Inflammatory macrophage (primary cell): ENCODE measurements at regions not wholly inside any gene's neighbourhood (a gene's known extent, or its start where the extent isn't known, plus 50 kb on each side); places are given as distances from the start of the nearest gene placed in this dataset.

Experiments
- DNase-seq, 2 donors: peaks; one replicate each; pipeline ENCODE4 v3.0.0-alpha.2; 2020 to 2022

DNA sequence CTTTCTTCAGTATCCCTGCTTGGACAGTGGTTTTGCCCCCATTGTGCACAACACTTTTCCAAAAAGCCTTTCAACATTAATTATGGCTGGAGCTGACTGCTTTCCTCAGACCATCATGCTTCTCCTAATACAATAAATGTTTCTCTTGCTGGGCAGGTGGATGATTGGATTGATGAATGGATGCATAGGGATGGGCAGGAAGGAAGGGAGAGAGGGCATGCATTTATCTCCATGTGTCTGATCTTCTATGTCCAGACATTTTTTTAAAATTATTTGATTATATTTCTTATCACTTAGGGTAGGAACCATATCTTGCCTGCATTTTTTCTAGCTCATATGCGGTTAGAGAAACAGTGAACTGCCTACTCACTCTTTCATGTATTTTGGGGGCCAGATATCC lies 218.5 kb downstream of the PRL start:
- DNase-seq = no peak

DNA sequence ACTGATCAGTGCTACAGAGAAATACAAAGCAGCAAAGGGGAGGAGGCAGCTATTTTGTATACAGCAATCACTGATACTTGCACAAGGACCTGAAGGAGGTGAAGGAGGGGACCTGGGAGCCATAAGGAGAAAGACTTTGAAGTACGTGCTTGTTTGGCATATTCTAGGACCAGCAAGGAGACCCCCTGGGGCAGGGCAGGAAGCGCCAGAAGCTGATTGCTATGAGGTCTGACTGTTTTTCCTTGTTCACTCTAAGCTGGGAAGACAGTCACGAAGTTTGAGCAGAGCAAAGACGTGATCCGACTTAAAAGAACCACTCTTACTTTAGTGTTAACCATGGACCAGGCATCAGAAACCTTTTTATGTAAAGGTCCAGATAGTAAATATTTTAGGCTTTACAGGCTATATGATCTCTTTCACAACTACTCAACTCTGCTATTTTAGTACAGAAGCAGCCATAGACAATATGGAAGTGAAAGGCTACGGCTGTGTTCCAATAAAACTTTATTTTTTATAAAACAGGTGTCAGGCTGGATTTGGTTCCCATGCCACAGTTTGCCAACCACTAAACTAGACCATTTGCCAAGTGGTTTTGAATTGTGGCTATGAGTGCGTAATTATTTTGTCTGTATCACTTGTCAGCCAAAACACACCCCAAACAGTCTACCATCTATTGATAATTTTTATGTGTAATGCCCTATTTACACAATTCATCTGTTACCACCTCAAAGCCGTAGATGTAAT lies 217.9 kb downstream of the PRL start:
- DNase-seq = no peak

DNA sequence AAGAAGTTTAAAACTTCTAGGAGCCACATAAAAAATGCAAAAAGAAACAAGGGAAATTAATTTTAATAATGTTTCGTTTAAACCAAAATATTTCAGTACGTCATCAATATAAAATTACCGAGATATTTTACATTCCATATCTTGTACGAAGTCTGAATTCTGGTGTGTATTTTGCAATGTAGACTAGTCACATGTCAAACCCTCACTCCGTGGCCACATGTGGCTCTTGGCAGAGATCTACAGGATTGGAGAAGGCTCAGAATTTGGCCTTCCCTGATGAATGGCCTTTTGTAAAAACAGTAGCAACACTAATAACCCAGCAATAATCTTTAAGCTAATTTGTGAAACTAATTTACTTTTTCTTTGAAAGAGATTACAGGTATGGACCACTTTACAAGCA lies 217.1 kb downstream of the PRL start:
- no peak for DNase-seq

DNA sequence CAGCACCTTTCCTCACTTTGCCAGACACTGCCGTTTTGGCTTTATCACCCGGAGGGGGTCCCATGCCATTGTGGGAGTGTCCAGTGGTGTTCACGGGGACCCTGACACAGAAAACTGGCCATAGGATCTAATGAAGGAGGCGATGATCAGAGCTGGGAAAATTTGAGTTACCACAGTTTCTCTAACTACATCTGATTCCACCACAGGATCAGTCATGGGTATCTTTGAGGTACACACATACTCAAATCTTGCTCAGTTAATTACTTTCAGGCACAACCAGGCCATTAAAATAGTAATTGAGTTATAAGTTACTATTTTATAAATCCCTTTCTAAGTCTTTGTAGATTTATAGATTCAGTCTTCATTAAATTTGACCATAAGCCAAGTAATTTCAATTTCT lies 215.1 kb downstream of the PRL start:
- no peak for DNase-seq

DNA sequence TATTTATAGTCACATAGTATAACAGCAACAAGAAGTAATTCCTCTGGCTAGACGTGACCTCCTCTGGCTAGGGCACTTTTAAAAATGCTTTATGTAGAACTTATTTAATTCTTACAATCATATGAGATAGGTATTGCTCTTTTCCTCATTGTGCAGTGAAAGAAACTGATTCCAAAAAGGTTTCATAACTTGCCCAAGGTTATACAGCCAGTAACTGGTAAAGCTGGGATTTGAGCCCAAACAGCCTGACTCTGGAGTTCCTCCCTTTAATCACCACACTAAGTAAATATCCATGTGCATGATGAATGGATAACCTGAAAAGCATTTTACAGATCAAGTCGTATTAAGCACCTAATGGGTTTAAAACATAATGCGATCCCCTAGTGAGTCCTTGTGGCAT lies 214.6 kb downstream of the PRL start:
- DNase-seq = no peak

DNA sequence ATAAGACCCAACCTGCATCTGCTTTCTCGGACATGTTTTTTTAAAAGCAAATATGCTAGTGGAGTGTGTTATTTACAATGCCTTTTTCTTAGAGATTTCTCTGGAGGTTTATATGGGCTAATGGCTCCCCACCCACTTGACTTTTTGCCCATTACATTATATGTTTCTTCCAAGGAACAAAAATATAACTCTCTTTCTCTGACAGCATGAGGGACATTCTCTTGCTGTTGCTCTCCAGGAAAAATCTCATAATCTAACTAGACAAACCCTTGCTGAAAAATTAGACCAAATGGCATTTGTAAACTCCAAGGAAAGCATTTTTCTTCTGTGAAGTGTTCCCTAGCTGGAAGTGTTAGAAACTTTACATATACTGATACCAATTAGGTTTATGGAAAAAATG lies 213.7 kb downstream of the PRL start:
- no peak for DNase-seq

DNA sequence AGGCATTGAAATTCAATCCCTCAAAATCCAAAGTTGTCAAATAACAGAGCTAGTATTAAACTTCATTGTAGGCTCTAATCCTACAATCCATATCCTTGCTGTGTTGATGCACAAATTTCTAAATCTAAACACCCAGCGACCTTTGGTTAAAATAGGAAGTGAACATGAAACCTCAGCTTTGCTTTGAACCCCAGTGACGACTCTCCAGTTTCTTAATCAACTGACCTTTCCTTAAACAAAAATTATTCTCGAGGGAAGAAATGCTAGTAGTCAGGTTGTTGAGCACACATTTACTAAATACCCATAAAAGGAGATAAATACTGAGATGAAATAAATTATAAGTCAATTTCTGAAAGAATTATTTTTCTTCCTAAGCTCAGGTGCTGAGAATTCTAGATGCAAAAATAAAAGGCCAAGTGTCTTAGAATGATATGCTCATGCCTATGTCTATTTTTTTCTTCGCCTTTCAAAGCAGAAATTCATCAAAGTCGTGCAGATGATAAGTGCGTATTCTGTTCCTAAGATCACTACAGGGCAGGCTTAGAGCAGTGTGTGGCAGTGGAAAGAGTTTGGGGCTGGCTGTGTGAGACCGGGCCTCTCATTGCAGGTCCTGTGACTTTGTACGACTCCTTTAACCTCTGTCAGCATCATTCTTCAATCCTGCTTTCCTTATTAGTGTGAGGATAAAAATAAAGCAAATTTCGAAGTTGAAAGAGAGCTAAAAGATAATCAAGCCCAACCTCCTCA lies 208.7 kb downstream of the PRL start:
- peak; percentile 27 to 48 for DNase-seq

DNA sequence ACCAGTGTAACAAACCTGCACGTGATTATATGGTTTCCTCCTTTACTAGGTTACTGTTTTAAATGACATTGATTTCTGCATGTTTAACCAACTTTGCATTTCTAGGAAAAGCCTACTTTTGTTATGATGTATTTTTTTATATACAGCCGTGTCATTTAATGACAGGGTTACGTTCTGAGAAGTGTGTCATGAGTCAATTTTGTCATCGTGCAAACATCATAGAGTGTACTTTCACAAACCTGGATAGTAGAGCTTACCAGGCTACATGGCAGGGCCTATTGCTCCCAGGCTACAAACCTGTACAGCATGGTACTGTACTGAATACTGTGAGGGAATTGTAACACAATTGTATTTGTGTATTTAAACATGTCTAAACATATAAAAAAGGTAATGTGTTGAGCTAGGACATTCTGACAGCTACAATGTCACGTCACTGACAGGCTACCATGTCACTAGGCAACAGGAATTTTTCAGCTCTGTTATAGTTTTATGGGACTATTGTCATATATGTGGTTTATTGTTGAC lies 205.3 kb downstream of the PRL start:
- DNase-seq = no peak

DNA sequence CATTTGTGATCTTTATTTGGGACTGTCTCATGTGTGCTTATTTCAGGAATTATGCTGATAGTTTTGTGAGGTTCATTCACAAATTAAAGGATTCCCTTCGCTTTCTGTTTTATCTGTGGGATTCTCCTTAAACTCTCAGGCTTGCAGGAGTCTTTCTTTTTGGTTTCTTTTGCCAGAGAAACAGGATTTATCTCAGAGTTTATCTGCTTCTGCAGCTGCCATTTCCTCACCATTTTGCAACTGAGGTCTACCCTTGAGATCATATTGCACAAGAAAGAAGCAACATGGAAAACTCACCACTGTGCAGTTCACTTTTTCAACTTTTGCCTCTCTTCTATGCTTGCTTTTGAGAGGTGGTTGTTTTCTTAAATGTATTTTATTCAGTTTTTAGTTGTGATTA lies 201.0 kb downstream of the PRL start:
- DNase-seq = peak; percentile 38 to 59

DNA sequence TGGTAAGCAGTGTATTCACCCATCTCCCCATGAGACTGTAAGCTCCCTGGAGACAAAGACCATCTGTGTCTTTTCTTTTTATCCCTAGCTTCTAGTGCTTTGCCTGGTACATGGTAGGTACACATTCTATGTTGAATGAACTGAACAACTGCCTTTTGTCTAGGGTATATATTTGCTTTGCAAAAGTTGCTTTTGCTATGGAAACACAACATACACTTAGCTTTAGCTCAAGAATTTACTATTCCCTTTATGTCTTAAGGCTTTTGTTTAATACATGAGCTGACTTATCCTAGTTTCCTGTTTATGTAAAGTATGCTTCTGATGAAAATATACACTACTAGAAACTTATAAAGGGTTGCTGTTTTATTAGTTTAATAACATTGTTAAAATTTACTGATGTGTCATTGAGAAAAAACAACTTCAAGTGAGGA lies 198.2 kb downstream of the PRL start:
- DNase-seq = no peak

DNA sequence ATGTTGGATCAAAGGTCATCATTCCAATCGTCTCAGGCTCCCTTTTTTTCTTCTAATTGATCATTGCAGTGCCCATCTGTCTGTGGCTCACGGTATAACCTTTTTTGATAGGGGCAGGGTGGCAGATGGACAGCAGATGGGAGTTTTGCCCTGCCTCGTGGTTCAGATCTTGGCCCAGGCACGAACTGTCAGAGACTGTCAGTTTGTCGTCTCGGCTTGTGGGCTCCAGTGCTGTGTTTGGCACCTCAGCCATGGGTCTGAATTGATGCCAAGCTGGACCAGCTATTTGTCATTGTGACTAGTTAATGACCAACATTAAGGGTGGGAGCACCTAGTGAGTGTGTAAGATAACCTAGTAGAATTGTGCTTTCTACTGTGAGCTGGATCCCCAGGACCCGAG lies 197.6 kb downstream of the PRL start:
- no peak for DNase-seq

DNA sequence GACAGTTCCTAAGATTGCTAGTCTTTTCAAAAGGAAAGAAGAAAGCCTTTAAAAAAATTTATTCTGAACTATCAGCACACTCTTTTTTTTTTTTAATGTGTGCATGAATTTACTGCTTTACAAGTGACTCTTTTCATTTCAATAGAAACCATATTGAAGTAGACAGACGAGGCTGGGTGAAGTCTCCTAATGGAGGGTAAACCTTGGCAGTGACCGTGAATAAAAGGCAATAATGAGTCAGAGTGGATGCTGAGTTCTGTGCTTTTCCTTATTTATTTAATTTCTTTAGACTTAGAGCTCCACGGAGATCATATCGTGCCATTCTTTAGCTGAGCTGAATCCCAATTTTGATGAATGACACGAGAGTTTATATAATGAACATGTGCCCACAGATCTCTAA lies 196.9 kb downstream of the PRL start:
- DNase-seq = no peak

DNA sequence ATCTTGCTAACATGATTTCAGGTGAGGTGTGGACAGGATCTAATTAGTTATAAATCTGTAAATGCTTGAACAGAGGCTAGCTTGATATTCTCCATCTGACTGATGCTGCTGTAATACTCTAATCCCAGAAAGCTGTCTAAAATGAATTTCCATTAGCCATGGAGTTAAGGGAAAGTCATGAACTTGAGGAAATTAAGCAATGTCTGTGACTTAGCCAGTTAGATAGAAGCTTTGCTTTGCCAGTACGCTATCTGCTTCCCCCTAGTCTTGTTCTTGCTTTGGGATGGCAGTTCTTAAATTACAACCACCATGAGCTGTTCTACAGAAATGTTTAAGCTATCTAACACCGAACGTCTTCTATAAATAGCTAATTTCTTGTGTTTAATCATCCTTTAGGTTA lies 195.7 kb downstream of the PRL start:
- DNase-seq = peak in 1 of 2 donors; percentile 12

DNA sequence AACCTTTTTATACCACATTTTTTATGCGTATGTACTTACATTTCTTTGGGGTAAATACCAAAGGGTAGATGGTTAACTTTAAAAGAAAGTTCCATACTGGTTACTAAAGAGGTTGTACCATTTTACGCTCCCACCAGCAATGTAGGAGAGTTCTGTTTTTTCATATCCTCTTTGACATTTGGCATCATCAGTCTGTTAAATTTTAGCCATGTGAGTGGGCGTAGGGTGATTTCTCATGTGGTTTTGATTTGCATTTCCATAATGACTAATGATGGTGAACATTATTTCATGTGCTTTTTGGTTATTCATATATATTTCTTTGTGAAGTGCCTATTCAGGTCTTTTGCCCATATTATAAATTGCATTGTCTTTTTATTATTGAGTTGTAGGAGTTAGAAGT lies 194.2 kb downstream of the PRL start:
- DNase-seq = peak; percentile 88 to 90

DNA sequence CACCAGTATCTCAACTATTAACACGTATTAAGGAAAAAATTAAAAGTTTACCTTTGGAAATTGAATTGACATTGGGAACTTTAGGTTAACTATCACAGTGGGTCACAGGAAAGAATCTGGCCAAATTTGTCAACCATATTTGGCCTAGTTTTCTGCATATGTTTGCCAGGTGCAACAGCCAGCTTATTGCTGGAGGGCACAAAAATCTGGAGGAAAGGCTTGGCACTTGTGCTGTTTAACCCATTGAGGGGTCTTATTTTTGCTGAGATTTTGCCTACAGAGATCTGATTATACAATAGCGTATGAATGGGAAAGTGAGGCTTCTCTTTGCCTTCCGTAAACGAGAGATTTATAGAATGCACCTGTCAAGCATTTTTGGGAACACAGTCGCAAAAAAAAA lies 190.4 kb downstream of the PRL start:
- DNase-seq = no peak

DNA sequence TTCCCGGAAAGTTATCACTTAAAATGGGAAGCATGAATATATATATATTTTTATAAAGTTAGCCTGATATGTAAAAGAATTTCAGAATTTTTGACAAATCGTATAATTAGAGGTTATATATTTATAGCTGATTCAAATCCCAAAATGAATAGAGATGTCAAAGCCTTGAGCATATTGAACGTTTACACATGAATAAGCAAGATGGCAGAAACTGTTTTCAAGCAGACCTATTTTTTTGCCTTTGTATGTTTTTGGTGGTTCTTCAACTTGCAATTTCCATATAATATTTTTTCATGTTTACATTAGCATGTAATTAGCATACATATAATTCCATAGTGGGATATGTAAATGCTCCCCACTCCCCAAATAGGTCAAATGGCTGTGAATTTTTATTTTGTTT lies 189.9 kb downstream of the PRL start:
- no peak for DNase-seq

DNA sequence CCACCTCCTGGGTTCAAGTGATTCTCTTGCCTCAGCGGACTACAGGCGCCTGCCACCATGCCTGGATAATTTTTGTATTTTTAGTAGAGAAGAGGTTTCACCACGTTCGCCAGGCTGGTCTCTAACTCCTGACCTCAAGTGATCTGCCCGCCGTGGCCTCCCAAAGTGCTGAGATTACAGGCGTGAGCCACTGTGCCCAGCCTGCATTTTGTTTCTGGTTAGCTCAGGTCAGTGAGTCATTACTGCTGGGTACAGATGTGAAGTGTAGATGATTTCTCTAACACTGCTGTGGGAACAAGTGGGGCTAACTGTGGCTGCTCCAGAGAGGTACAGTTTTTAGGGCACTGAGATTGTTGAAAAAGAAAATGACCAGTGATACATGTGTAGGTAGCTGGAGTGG lies 188.6 kb downstream of the PRL start:
- no peak for DNase-seq

DNA sequence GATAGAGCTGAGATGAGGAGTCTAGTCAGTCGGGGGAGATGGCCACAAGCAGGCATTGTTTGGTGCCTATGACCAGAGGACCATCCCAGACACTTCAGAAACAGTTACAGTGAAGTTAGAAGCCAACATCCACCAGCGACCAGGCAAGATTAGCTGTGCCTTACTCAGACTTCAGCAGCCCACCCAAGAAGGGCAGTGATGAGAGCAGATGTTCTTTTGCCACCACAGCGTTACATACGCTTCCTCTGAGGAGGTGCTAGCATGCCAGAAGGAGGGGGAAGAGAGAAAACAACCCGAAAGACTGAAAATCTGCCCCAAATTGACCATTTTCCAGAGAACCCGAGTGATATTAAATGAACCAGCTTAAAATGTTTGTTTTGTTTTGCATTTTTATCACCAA lies 186.8 kb downstream of the PRL start:
- no peak for DNase-seq

DNA sequence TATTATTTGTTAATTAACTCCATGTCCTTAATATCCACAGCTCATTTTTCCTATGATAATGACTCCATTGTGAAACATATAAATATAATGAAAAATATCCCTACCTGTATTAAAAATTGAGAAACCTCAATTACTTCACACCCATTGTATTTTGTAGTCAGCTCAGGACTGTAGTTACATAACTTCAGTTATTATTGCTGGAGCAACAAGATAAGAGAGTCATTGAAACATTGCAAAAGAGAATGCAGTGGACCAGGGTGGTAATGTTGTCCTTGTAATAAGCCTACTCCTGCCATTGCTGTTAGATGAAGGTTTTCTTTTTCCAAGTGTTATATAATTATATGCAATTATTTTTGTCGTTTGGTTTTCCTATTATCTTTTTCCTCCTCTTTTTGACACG lies 184.4 kb downstream of the PRL start:
- DNase-seq = no peak

DNA sequence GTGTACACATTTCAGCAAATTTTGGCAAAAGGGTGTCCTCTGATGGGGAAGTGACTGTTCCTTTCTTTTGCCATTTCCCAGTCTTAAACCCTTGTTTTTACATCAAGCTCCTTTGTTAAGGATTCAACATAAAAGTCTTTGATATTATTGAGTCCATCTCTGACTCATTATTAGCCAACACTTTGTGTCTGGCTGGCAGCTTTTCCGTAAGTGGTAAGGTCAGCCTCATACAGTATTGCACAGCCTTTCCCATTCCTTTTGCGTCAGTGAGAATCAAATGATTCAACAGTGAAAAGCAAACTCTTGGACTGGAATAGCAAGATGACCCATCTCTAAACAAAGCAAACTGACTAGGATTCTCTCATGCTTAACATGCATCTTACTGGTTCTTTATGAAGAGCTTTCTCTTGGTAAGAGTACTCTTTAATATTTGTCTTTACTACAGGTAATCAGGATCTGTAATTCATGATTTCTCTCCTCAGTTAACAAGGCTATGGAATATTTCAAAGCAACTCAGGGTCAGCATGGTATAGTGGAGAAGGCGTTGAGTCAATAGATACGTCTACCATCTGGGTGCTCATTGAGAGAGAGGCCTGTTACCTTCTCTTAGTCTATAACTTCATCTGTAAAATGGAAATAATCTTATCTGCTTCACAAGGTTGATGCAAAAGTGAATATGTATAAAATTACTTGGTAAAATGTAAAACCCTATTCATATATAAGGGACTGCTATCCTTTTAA lies 183.6 kb downstream of the PRL start:
- peak in 1 of 2 donors; percentile 43 for DNase-seq

DNA sequence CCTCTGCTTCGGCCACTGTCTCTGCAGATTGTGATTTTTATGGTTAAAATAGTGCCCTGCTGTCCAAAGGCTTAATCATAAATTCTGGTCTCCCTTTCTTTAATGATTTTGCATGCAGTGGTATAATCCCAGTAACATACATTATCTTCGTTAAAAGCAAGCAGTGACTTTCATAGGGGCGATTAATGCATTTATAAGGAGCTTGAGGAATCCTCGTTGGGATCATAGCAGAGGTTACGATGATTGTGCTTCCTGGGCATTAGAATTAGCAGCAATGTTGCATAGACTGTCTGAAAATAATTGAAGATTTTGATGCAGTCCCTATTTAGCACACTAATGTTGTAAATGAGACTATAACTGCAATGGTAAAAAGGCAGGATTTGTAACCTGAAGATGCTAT lies 181.3 kb downstream of the PRL start:
- no peak for DNase-seq

DNA sequence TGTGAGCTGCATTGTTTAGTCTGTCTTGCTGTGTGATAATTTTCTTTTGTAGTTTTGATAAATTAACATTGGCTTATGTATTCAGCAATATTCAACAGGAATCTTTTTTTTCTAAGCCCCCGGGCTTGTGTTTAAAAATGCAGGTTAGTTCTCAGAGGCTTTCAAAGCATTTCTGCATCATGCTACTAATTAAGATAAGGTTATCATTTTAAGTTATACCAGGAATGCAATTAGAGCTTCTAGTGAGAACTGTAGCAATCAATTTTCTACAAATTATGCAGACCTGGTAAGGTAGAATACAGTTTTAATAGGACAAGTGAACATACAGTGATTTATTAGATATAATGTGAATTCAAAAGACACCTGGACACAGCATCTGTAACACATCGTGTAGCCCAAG lies 179.2 kb downstream of the PRL start:
- no peak for DNase-seq

DNA sequence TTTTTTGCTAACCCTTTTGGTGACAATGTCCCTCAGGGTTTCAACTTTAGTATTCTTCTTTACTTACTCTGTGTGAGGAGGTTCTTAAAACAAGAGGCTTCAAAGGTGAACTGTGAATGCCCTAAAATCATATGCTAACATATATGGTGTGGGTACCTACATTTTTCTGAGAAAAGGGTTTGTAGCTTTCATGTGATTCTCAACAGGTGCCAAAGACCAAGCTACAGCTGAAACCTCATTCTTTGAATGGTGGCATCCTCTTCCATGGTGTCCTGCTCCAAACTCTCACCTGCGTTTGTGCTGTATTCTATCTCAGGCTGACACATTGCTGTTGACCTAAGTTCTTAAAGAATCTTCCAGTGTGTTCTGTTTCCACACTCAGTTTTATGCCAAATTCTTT lies 177.3 kb downstream of the PRL start:
- DNase-seq = no peak

DNA sequence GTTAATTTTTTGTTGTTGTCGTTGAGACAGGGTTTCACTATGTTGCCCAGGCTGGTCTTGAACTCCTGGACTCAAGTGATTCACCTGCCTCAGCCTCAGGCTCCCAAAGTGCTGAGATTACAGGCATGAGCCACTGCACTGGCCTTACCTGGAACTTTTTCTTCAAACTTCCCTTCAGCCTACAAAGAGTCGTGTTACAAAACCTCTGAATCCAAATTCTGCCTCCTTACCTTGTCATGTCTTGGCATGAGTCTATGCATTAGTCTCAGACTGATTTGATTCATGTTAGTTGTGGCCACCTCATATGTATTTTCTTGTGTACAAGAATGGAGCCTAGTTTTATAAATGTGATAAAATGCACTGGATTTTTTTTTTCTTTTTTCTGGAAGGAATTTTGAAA lies 172.1 kb downstream of the PRL start:
- no peak for DNase-seq
